ENCODE measurements at regions not wholly inside any gene's neighbourhood (a gene's known extent, or its start where the extent isn't known, plus 50 kb on each side); places are given as distances from the start of the nearest gene placed in this dataset.

GRCh38 chr9:38164659-38165221 lies 95.7 kb upstream of the SHB start:
- no peak for TF ChIP-seq CTCF (IDR thresholded peaks at IDR 0.05; ENCODE audit: low read depth, low read length)
- no peak for TF ChIP-seq EZH2phosphoT487 (IDR thresholded peaks at IDR 0.05; ENCODE audit: low read depth)

All from OCI-LY3 (cell line).